ENCODE measurements at regions not wholly inside any gene's neighbourhood (a gene's known extent, or its start where the extent isn't known, plus 50 kb on each side); places are given as distances from the start of the nearest gene placed in this dataset.

DNA sequence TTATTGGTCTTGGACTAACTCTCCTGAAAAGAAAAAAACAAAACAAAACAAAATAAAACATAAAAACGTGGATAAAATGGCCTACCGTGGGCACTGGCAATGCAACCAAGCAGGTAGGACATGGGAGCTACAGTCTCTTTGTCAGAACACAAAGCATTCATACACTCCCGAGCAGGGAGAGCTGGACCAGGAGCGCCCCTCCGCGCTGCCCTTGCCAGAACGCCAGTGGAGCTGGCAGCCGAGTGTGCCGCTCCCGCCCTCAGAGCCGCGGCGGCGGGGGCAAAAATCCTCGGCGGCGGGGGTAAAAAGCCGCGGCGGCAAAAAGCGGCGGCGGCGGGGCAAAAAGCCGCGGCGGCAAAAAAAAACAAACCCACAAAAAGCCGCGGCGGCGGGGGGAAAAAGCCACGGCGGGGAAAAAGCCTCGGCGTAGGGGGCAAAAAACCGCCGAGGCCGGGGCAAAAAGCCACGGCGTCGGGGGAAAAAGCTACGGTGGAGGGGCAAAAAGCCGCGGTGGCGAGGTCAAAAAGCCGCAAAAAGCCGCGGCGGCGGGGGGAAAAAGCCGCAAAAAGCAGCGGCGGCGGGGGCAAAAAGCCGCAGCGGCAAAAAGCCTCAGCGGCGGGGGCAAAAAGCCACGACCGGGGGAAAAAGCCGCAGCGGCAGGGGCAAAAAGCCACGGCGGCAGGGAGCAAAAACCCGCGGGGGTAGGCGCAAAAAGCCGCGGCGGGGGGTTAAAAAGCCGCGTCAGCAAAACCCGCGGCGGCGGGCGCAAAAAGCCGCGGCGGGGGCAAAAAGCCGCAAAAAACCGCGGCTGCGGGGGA, 418.1 kb downstream of the ZNF716 start (continued):
- TF ChIP-seq JUND (IDR thresholded peaks at IDR 0.05; ENCODE audit: borderline replicate concordance, low read depth, low read length) (no peak), JUND (tag; IDR thresholded peaks at IDR 0.05; ENCODE audit: borderline replicate concordance, low read depth, low read length) (no peak), NR3C1 (CRISPR knock-in tag; IDR thresholded peaks at IDR 0.05) (no peak), TEAD2 (tag; IDR thresholded peaks at IDR 0.05) (no peak), RBBP5 (IDR thresholded peaks at IDR 0.05; ENCODE audit: borderline replicate concordance, insufficient read depth, low read length, poor library complexity, severe bottlenecking) (no peak), SMARCB1 (IDR thresholded peaks at IDR 0.05; ENCODE audit: insufficient read length, low read depth) (no peak), SMAD4 (CRISPR knock-in tag; conservative IDR thresholded peaks at IDR 0.05) (no peak), LARP7 (IDR thresholded peaks at IDR 0.05) (no peak), FUS (optimal IDR thresholded peaks at IDR 0.05; ENCODE audit: low read depth, low read length) (no peak)

DNA sequence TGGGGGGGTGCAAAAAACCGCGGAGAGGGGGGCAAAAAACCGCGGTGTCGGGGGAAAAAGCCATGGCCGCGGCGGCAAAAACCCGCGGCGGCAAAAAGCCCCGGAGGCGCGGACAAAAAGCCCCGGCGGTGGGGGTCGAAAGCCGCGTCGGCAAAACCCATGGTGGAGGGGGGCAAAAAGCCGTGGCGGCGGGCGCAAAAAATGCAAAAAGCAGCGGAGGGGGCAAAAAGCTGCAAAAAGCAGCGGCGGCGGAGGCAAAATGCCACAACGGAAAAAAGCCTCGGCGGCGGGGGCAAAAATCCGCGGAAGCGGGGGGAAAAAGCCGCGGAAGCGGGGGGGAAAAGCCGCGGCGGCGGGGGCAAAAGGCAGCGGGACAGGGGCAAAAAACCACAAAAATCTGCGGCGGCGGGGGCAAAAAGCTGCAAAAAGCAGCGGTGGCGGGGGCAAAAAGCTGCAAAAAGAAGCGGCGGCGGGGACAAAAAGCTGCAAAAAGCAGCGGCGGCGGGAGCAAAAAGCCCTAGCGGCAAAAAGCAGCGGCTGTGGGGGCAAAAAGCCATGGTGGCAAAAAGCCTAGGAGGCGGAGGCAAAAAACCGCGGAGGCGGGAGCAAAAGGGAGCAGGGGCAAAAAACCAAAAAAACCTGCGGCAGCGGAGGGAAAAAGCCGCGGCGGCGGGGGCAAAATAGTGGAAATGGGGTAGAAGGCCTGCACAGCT, 418.9 kb downstream of the ZNF716 start:
- POLR2A ChIA-PET: no interaction called here
- no peak for ATAC-seq
- no peak for FAIRE-seq
- no peak overlapping the region for H3K4me2 ChIP-seq (ENCODE audit: insufficient read depth, low read length)
- no peaks in the 10 kb centered on the region for H3K36me3 ChIP-seq (ENCODE audit: control insufficient read depth, insufficient read depth, low read length)
- CTCF ChIA-PET (ENCODE audit: low intra/inter-chr PET ratio): no interaction called here
- H3K27me3 ChIP-seq (ENCODE audit: control insufficient read depth in 2 of 2, insufficient read depth in 2 of 2, low read length in 2 of 2): no peaks in the 10 kb centered on the region
- H3K9me3 ChIP-seq (replicated peaks; ENCODE audit: control insufficient read depth, insufficient read depth, low read depth, low read length): no peaks in the 10 kb centered on the region
- no peak overlapping the region for H3K4me3 ChIP-seq
- no peak overlapping the region for H2AFZ ChIP-seq (ENCODE audit: low read depth, low read length)
- in situ Hi-C loops (cut with MboI): no loop called here
- no peak overlapping the region for H3K27ac ChIP-seq (ENCODE audit: extremely low read depth, low read depth, low read length)
- 34% methylated on average over 12 of the region's 66 CpGs for WGBS (ENCODE audit: insufficient coverage, low coverage, missing lambda C conversion rate)
- H4K20me1 ChIP-seq (replicated peaks; ENCODE audit: control insufficient read depth, insufficient read depth, low read length): no peaks in the 10 kb centered on the region
- H3K9ac ChIP-seq (ENCODE audit: insufficient read depth in 1 of 2, low read depth in 2 of 2, low read length in 2 of 2): no peak overlapping the region
- peak in 1 of 4 experiments; percentile 1 for DNase-seq (ENCODE audit: extremely low read depth in 1 of 4, low spot score in 3 of 4)
- H3K9me1 ChIP-seq (ENCODE audit: control insufficient read depth, insufficient read depth, low read length): no peaks in the 10 kb centered on the region
- intact Hi-C loops (cut with micrococcal nuclease): no loop called here
- no peaks in the 10 kb centered on the region for H3K79me2 ChIP-seq (ENCODE audit: control insufficient read depth, insufficient read depth, low read length)
- BruUV-seq (replicated peaks): no TSS peak
- no peaks in the 10 kb centered on the region for H3K4me1 ChIP-seq (replicated peaks in 1 of 2; ENCODE audit: control insufficient read depth in 2 of 2, insufficient read depth in 2 of 2, low read length in 2 of 2)
- TF ChIP-seq, protein P1, sequence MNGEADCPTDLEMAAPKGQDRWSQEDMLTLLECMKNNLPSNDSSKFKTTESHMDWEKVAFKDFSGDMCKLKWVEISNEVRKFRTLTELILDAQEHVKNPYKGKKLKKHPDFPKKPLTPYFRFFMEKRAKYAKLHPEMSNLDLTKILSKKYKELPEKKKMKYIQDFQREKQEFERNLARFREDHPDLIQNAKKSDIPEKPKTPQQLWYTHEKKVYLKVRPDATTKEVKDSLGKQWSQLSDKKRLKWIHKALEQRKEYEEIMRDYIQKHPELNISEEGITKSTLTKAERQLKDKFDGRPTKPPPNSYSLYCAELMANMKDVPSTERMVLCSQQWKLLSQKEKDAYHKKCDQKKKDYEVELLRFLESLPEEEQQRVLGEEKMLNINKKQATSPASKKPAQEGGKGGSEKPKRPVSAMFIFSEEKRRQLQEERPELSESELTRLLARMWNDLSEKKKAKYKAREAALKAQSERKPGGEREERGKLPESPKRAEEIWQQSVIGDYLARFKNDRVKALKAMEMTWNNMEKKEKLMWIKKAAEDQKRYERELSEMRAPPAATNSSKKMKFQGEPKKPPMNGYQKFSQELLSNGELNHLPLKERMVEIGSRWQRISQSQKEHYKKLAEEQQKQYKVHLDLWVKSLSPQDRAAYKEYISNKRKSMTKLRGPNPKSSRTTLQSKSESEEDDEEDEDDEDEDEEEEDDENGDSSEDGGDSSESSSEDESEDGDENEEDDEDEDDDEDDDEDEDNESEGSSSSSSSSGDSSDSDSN (IDR thresholded peaks at IDR 0.05; ENCODE audit: borderline replicate concordance in 1 of 2, low read depth in 2 of 2, low read length in 2 of 2): no peak
- TF ChIP-seq, protein P2, sequence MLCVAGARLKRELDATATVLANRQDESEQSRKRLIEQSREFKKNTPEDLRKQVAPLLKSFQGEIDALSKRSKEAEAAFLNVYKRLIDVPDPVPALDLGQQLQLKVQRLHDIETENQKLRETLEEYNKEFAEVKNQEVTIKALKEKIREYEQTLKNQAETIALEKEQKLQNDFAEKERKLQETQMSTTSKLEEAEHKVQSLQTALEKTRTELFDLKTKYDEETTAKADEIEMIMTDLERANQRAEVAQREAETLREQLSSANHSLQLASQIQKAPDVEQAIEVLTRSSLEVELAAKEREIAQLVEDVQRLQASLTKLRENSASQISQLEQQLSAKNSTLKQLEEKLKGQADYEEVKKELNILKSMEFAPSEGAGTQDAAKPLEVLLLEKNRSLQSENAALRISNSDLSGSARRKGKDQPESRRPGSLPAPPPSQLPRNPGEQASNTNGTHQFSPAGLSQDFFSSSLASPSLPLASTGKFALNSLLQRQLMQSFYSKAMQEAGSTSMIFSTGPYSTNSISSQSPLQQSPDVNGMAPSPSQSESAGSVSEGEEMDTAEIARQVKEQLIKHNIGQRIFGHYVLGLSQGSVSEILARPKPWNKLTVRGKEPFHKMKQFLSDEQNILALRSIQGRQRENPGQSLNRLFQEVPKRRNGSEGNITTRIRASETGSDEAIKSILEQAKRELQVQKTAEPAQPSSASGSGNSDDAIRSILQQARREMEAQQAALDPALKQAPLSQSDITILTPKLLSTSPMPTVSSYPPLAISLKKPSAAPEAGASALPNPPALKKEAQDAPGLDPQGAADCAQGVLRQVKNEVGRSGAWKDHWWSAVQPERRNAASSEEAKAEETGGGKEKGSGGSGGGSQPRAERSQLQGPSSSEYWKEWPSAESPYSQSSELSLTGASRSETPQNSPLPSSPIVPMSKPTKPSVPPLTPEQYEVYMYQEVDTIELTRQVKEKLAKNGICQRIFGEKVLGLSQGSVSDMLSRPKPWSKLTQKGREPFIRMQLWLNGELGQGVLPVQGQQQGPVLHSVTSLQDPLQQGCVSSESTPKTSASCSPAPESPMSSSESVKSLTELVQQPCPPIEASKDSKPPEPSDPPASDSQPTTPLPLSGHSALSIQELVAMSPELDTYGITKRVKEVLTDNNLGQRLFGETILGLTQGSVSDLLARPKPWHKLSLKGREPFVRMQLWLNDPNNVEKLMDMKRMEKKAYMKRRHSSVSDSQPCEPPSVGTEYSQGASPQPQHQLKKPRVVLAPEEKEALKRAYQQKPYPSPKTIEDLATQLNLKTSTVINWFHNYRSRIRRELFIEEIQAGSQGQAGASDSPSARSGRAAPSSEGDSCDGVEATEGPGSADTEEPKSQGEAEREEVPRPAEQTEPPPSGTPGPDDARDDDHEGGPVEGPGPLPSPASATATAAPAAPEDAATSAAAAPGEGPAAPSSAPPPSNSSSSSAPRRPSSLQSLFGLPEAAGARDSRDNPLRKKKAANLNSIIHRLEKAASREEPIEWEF (CRISPR knock-in tag; IDR thresholded peaks at IDR 0.05): no peak
- no peak for TF ChIP-seq GABPB1 (CRISPR knock-in tag; IDR thresholded peaks at IDR 0.05)
- TF ChIP-seq PHTF2 (CRISPR knock-in tag; IDR thresholded peaks at IDR 0.05): no peak
